GM12878 (cell line): ENCODE measurements at regions not wholly inside any gene's neighbourhood (a gene's known extent, or its start where the extent isn't known, plus 50 kb on each side); places are given as distances from the start of the nearest gene placed in this dataset.

ENCODE experiments used
- ATAC-seq: fragments of 200-7000 bp; cut with Tn5 transposase; 3 replicates; pipeline ENCODE4 v1.9.1; 2020; ENCODE audit warnings: mild to moderate bottlenecking, moderate library complexity
- BruUV-seq: library from RNA; stranded (reverse); fragments of 400-500 nt; replicated peaks from 2 replicates; lab custom pipeline; 2021; lab: Mats Ljungman, UMichigan
- CTCF ChIA-PET: fragments of 300-600 bp; sonication (Branson Sonifier 250); formaldehyde crosslinking; extraction: SDS; loops from one replicate; lab custom pipeline; 2021; ENCODE audit warnings: inconsistent platforms; lab: Yijun Ruan, JAX
- POLR2A ChIA-PET: fragments of 350-600 bp; formaldehyde crosslinking; extraction: SDS; loops from one replicate; lab custom pipeline; 2021; ENCODE audit warnings: inconsistent platforms; lab: Charles Lee
- RAD21 ChIA-PET: fragments of 300-600 bp; sonication (Branson Sonifier 250); formaldehyde crosslinking; loops from one replicate; lab custom pipeline; 2023; ENCODE audit warnings: antibody characterized with exemption; ENCODE audit not compliant: unreplicated experiment; lab: Charles Lee
- SMC1A ChIA-PET: fragments of 300-600 bp; sonication (Branson Sonifier 250); formaldehyde crosslinking; loops from one replicate; lab custom pipeline; 2023; ENCODE audit not compliant: unreplicated experiment, uncharacterized antibody; lab: Charles Lee
- DNase-seq: peaks from one replicate; pipeline ENCODE4 v3.0.0-alpha.2; 2011; ENCODE audit warnings: low read depth, low spot score
- FAIRE-seq: peaks from 3 replicates; lab custom pipeline; 2011; peaks lifted over from hg19 to GRCh38; lab: Jason Lieb, UNC
- H2AFZ ChIP-seq: 2 replicates; pipeline ENCODE4 v1.6.0; 2011; ENCODE audit warnings: low read depth, low read length, control low read depth; ENCODE audit not compliant: control insufficient read depth
- H3K27ac ChIP-seq: 2 replicates; pipeline ENCODE4 v1.5.1; 2011; ENCODE audit warnings: control low read depth; ENCODE audit not compliant: control insufficient read depth, insufficient read depth
- H3K27me3 ChIP-seq, 2 experiments: replicated peaks in 1 of 2; 2 replicates each; pipeline versions ENCODE4 v1.6.0 to v1.6.1; 2011; ENCODE audit warnings: low read length in 1 of 2; ENCODE audit not compliant: control insufficient read depth in 2 of 2, insufficient read depth in 2 of 2
- H3K36me3 ChIP-seq, 2 experiments: 2 replicates each; pipeline ENCODE4 v1.5.1; 2011; ENCODE audit warnings: low read length in 1 of 2; ENCODE audit not compliant: control insufficient read depth in 2 of 2, insufficient read depth in 2 of 2
- H3K4me1 ChIP-seq: 2 replicates; pipeline ENCODE4 v1.6.1; 2011; ENCODE audit warnings: mild to moderate bottlenecking, low read length, moderate library complexity, mixed read lengths; ENCODE audit not compliant: control insufficient read depth, insufficient read depth
- H3K4me2 ChIP-seq: 2 replicates; pipeline ENCODE4 v1.6.0; 2011; ENCODE audit warnings: control low read depth; ENCODE audit not compliant: control insufficient read depth, insufficient read depth
- H3K4me3 ChIP-seq: fragments of 200-600 bp; sonication (generic); 2 replicates; pipeline ENCODE4 v1.5.1; 2016
- H3K79me2 ChIP-seq: 2 replicates; pipeline ENCODE4 v1.6.0; 2011; ENCODE audit warnings: low read length; ENCODE audit not compliant: control insufficient read depth, insufficient read depth
- H3K9ac ChIP-seq: 2 replicates; pipeline ENCODE4 v1.8.0; 2011; ENCODE audit warnings: low read length, control low read depth, mixed read lengths; ENCODE audit not compliant: control insufficient read depth, insufficient read depth
- H3K9me3 ChIP-seq: replicated peaks from 3 replicates; pipeline ENCODE4 v1.5.1; 2011; ENCODE audit warnings: mild to moderate bottlenecking, low read length; ENCODE audit not compliant: control insufficient read depth, insufficient read depth
- H4K20me1 ChIP-seq: 2 replicates; pipeline ENCODE4 v1.6.0; 2011; ENCODE audit not compliant: control insufficient read depth, insufficient read depth
- BRCA1 ChIP-seq: IDR thresholded peaks from 2 replicates; pipeline ENCODE4 v1.6.1; 2011; ENCODE audit warnings: low read depth, low read length, improper control_type of control experiment
- EED ChIP-seq: sonication (generic); IDR thresholded peaks from 2 replicates; pipeline ENCODE4 v1.6.1; 2016; ENCODE audit warnings: antibody characterized with exemption, low read depth
- NBN ChIP-seq: fragments of 450-650 bp; IDR thresholded peaks from 2 replicates; pipeline ENCODE4 v1.6.1; 2016
- SMAD1 ChIP-seq: fragments of 450-650 bp; IDR thresholded peaks from 2 replicates; pipeline ENCODE4 v1.6.1; 2018; ENCODE audit warnings: mild to moderate bottlenecking, low read depth; ENCODE audit not compliant: partially characterized antibody
- WGBS: methylation state at CpG from one replicate; pipeline ENCODE4 v1.1.6; 2016; ENCODE audit warnings: low lambda C conversion rate; ENCODE audit not compliant: insufficient replicate concordance, insufficient coverage; ENCODE audit errors: missing lambda C conversion rate; 5-methylcytosine and 5-hydroxymethylcytosine counted together
- in situ Hi-C: fragments of 300-500 bp; cut with MboI; formaldehyde crosslinking; loops from 9 replicates; pipeline ENCODE4 v1.14.3; 2018; ENCODE audit warnings: mixed read lengths
- intact Hi-C: fragments of 100-400 bp; cut with micrococcal nuclease; formaldehyde crosslinking; loops from one replicate; pipeline ENCODE4 v1.14.2; 2022; ENCODE audit not compliant: unreplicated experiment
- TF ChIP-seq, protein P1 (sequence below): IDR thresholded peaks from 2 replicates; pipeline ENCODE4 v1.6.1; 2012; ENCODE audit warnings: mild to moderate bottlenecking, low read depth, low read length
- TF ChIP-seq, protein P2 (sequence below): IDR thresholded peaks from 2 replicates; pipeline ENCODE4 v1.6.1; 2011; ENCODE audit warnings: mild to moderate bottlenecking, low read depth, low read length, moderate library complexity; ENCODE audit not compliant: insufficient replicate concordance
- TF ChIP-seq, protein P3 (sequence below): fragments of 150-350 bp; IDR thresholded peaks from 2 replicates; pipeline ENCODE4 v1.6.1; 2014; ENCODE audit warnings: mild to moderate bottlenecking, low read depth, low read length
- TF ChIP-seq, protein P4 (sequence below): fragments of 450-650 bp; IDR thresholded peaks from 2 replicates; pipeline ENCODE4 v1.6.1; 2017; ENCODE audit warnings: borderline replicate concordance

DNA sequence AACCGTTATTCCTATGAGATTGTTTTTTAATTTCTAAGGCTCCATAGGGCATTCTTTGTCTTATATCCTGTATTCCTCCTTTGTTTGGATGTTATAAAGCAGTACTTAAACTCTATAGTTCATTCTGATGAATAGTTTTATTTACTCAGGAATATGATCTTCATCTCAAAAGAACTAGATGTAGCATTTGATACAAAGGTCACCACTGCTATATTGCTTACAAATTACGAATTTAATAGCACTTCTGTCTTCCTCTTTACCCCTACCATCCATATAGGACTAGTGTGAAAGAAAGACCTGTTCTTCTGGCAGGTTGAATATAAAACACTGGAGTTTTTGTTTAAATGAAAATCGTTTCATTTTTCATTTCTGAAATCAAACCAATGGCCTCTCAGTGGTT is 468.1 kb upstream of the CXADR start:
- H2AFZ ChIP-seq = no peak overlapping the region
- RAD21 ChIA-PET = no interaction called here
- H3K27ac ChIP-seq = no peak overlapping the region
- DNase-seq (no peak), ATAC-seq (no peak), FAIRE-seq (no peak)
- no peaks in the 10 kb centered on the region for H3K36me3 ChIP-seq
- in situ Hi-C loops (no loop called here), intact Hi-C loops (no loop called here)
- H3K9me3 ChIP-seq = no peaks in the 10 kb centered on the region; the same call in 2 of the 3 replicates
- SMC1A ChIA-PET = no interaction called here
- H3K27me3 ChIP-seq = no peaks in the 10 kb centered on the region
- H3K4me3 ChIP-seq = no peak overlapping the region
- H3K4me1 ChIP-seq = no peaks in the 10 kb centered on the region
- 0% methylated on average over 3 of the region's 3 CpGs for WGBS
- POLR2A ChIA-PET = no interaction called here
- H3K4me2 ChIP-seq = no peak overlapping the region
- H3K9ac ChIP-seq = no peak overlapping the region
- TF ChIP-seq EED (no peak), SMAD1 (no peak), NBN (no peak), BRCA1 (no peak)
- TF ChIP-seq, protein P1, sequence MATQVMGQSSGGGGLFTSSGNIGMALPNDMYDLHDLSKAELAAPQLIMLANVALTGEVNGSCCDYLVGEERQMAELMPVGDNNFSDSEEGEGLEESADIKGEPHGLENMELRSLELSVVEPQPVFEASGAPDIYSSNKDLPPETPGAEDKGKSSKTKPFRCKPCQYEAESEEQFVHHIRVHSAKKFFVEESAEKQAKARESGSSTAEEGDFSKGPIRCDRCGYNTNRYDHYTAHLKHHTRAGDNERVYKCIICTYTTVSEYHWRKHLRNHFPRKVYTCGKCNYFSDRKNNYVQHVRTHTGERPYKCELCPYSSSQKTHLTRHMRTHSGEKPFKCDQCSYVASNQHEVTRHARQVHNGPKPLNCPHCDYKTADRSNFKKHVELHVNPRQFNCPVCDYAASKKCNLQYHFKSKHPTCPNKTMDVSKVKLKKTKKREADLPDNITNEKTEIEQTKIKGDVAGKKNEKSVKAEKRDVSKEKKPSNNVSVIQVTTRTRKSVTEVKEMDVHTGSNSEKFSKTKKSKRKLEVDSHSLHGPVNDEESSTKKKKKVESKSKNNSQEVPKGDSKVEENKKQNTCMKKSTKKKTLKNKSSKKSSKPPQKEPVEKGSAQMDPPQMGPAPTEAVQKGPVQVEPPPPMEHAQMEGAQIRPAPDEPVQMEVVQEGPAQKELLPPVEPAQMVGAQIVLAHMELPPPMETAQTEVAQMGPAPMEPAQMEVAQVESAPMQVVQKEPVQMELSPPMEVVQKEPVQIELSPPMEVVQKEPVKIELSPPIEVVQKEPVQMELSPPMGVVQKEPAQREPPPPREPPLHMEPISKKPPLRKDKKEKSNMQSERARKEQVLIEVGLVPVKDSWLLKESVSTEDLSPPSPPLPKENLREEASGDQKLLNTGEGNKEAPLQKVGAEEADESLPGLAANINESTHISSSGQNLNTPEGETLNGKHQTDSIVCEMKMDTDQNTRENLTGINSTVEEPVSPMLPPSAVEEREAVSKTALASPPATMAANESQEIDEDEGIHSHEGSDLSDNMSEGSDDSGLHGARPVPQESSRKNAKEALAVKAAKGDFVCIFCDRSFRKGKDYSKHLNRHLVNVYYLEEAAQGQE = no peak
- TF ChIP-seq, protein P2, sequence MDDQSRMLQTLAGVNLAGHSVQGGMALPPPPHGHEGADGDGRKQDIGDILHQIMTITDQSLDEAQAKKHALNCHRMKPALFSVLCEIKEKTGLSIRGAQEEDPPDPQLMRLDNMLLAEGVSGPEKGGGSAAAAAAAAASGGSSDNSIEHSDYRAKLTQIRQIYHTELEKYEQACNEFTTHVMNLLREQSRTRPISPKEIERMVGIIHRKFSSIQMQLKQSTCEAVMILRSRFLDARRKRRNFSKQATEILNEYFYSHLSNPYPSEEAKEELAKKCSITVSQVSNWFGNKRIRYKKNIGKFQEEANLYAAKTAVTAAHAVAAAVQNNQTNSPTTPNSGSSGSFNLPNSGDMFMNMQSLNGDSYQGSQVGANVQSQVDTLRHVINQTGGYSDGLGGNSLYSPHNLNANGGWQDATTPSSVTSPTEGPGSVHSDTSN = no peak
- TF ChIP-seq, protein P3, sequence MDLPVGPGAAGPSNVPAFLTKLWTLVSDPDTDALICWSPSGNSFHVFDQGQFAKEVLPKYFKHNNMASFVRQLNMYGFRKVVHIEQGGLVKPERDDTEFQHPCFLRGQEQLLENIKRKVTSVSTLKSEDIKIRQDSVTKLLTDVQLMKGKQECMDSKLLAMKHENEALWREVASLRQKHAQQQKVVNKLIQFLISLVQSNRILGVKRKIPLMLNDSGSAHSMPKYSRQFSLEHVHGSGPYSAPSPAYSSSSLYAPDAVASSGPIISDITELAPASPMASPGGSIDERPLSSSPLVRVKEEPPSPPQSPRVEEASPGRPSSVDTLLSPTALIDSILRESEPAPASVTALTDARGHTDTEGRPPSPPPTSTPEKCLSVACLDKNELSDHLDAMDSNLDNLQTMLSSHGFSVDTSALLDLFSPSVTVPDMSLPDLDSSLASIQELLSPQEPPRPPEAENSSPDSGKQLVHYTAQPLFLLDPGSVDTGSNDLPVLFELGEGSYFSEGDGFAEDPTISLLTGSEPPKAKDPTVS = no peak
- TF ChIP-seq, protein P4, sequence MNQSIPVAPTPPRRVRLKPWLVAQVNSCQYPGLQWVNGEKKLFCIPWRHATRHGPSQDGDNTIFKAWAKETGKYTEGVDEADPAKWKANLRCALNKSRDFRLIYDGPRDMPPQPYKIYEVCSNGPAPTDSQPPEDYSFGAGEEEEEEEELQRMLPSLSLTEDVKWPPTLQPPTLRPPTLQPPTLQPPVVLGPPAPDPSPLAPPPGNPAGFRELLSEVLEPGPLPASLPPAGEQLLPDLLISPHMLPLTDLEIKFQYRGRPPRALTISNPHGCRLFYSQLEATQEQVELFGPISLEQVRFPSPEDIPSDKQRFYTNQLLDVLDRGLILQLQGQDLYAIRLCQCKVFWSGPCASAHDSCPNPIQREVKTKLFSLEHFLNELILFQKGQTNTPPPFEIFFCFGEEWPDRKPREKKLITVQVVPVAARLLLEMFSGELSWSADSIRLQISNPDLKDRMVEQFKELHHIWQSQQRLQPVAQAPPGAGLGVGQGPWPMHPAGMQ = no peak
- no peaks in the 10 kb centered on the region for H3K79me2 ChIP-seq
- H4K20me1 ChIP-seq = no peaks in the 10 kb centered on the region
- CTCF ChIA-PET = no interaction called here
- BruUV-seq = no TSS peak
